Ishikawa (cell line): ENCODE measurements at regions not wholly inside any gene's neighbourhood (a gene's known extent, or its start where the extent isn't known, plus 50 kb on each side); places are given as distances from the start of the nearest gene placed in this dataset.

Experiments
- CEBPB ChIP-seq: IDR thresholded peaks from 2 replicates; pipeline ENCODE4 v1.6.1; 2012
- CREB1 ChIP-seq: IDR thresholded peaks from 2 replicates; pipeline ENCODE4 v1.6.1; 2012; ENCODE audit warnings: low read depth
- RAD21 ChIP-seq: IDR thresholded peaks from 2 replicates; pipeline ENCODE4 v1.6.1; 2012; ENCODE audit warnings: low read depth
- TEAD4 ChIP-seq: IDR thresholded peaks from 2 replicates; pipeline ENCODE4 v1.6.1; 2012
- YY1 ChIP-seq: IDR thresholded peaks from 2 replicates; pipeline ENCODE4 v1.6.1; 2012; ENCODE audit warnings: low read depth
- ZBTB7A ChIP-seq: IDR thresholded peaks from 2 replicates; pipeline ENCODE4 v1.6.1; 2012; ENCODE audit warnings: low read depth
- TF ChIP-seq, protein P1 (sequence below): IDR thresholded peaks from 2 replicates; pipeline ENCODE4 v1.6.1; 2012; ENCODE audit warnings: low read depth, mild to moderate bottlenecking

DNA sequence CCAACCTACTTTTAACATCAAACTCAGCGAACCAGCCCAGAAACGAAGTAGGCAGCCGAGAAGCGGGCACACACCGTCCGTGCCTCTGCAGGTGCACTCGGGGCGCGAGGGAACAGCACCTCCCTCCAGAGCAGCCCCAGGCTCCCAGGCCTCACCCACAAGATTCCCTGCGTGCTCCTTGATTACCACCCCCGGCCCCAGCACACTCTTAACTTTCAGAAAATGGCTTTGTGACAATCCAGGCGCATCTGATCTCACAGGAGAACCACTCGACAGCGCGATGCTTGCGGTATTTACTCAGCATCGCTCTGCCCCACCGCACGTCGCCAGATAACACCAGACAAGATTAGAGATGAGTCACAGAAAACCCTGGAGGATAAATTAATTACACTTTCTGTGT lies 134.9 kb upstream of the SPACA7 start:
- TF ChIP-seq CEBPB (no peak), RAD21 (no peak), CREB1 (no peak), YY1 (no peak), ZBTB7A (no peak), TEAD4 (no peak)
- TF ChIP-seq, protein P1, sequence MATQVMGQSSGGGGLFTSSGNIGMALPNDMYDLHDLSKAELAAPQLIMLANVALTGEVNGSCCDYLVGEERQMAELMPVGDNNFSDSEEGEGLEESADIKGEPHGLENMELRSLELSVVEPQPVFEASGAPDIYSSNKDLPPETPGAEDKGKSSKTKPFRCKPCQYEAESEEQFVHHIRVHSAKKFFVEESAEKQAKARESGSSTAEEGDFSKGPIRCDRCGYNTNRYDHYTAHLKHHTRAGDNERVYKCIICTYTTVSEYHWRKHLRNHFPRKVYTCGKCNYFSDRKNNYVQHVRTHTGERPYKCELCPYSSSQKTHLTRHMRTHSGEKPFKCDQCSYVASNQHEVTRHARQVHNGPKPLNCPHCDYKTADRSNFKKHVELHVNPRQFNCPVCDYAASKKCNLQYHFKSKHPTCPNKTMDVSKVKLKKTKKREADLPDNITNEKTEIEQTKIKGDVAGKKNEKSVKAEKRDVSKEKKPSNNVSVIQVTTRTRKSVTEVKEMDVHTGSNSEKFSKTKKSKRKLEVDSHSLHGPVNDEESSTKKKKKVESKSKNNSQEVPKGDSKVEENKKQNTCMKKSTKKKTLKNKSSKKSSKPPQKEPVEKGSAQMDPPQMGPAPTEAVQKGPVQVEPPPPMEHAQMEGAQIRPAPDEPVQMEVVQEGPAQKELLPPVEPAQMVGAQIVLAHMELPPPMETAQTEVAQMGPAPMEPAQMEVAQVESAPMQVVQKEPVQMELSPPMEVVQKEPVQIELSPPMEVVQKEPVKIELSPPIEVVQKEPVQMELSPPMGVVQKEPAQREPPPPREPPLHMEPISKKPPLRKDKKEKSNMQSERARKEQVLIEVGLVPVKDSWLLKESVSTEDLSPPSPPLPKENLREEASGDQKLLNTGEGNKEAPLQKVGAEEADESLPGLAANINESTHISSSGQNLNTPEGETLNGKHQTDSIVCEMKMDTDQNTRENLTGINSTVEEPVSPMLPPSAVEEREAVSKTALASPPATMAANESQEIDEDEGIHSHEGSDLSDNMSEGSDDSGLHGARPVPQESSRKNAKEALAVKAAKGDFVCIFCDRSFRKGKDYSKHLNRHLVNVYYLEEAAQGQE: no peak
